GM12878 (cell line): ENCODE measurements at regions not wholly inside any gene's neighbourhood (a gene's known extent, or its start where the extent isn't known, plus 50 kb on each side); places are given as distances from the start of the nearest gene placed in this dataset.

Experiments used
- ATAC-seq: fragments of 200-7000 bp; cut with Tn5 transposase; 3 replicates; pipeline ENCODE4 v1.9.1; 2020; ENCODE audit warnings: mild to moderate bottlenecking, moderate library complexity
- BruUV-seq: library from RNA; stranded (reverse); fragments of 400-500 nt; replicated peaks from 2 replicates; lab custom pipeline; 2021; lab: Mats Ljungman, UMichigan
- CTCF ChIA-PET: fragments of 300-600 bp; sonication (Branson Sonifier 250); formaldehyde crosslinking; extraction: SDS; loops from one replicate; lab custom pipeline; 2021; ENCODE audit warnings: inconsistent platforms; lab: Yijun Ruan, JAX
- POLR2A ChIA-PET: fragments of 350-600 bp; formaldehyde crosslinking; extraction: SDS; loops from one replicate; lab custom pipeline; 2021; ENCODE audit warnings: inconsistent platforms; lab: Charles Lee
- RAD21 ChIA-PET: fragments of 300-600 bp; sonication (Branson Sonifier 250); formaldehyde crosslinking; loops from one replicate; lab custom pipeline; 2023; ENCODE audit warnings: antibody characterized with exemption; ENCODE audit not compliant: unreplicated experiment; lab: Charles Lee
- SMC1A ChIA-PET: fragments of 300-600 bp; sonication (Branson Sonifier 250); formaldehyde crosslinking; loops from one replicate; lab custom pipeline; 2023; ENCODE audit not compliant: unreplicated experiment, uncharacterized antibody; lab: Charles Lee
- DNase-seq: peaks from one replicate; pipeline ENCODE4 v3.0.0-alpha.2; 2011; ENCODE audit warnings: low read depth, low spot score
- FAIRE-seq: peaks from 3 replicates; lab custom pipeline; 2011; peaks lifted over from hg19 to GRCh38; lab: Jason Lieb, UNC
- H2AFZ ChIP-seq: 2 replicates; pipeline ENCODE4 v1.6.0; 2011; ENCODE audit warnings: low read depth, low read length, control low read depth; ENCODE audit not compliant: control insufficient read depth
- H3K27ac ChIP-seq: 2 replicates; pipeline ENCODE4 v1.5.1; 2011; ENCODE audit warnings: control low read depth; ENCODE audit not compliant: control insufficient read depth, insufficient read depth
- H3K27me3 ChIP-seq, 2 experiments: replicated peaks in 1 of 2; 2 replicates each; pipeline versions ENCODE4 v1.6.0 to v1.6.1; 2011; ENCODE audit warnings: low read length in 1 of 2; ENCODE audit not compliant: control insufficient read depth in 2 of 2, insufficient read depth in 2 of 2
- H3K36me3 ChIP-seq, 2 experiments: 2 replicates each; pipeline ENCODE4 v1.5.1; 2011; ENCODE audit warnings: low read length in 1 of 2; ENCODE audit not compliant: control insufficient read depth in 2 of 2, insufficient read depth in 2 of 2
- H3K4me1 ChIP-seq: 2 replicates; pipeline ENCODE4 v1.6.1; 2011; ENCODE audit warnings: mild to moderate bottlenecking, low read length, moderate library complexity, mixed read lengths; ENCODE audit not compliant: control insufficient read depth, insufficient read depth
- H3K4me2 ChIP-seq: 2 replicates; pipeline ENCODE4 v1.6.0; 2011; ENCODE audit warnings: control low read depth; ENCODE audit not compliant: control insufficient read depth, insufficient read depth
- H3K4me3 ChIP-seq: fragments of 200-600 bp; sonication (generic); 2 replicates; pipeline ENCODE4 v1.5.1; 2016
- H3K79me2 ChIP-seq: 2 replicates; pipeline ENCODE4 v1.6.0; 2011; ENCODE audit warnings: low read length; ENCODE audit not compliant: control insufficient read depth, insufficient read depth
- H3K9ac ChIP-seq: 2 replicates; pipeline ENCODE4 v1.8.0; 2011; ENCODE audit warnings: low read length, control low read depth, mixed read lengths; ENCODE audit not compliant: control insufficient read depth, insufficient read depth
- H3K9me3 ChIP-seq: replicated peaks from 3 replicates; pipeline ENCODE4 v1.5.1; 2011; ENCODE audit warnings: mild to moderate bottlenecking, low read length; ENCODE audit not compliant: control insufficient read depth, insufficient read depth
- H4K20me1 ChIP-seq: 2 replicates; pipeline ENCODE4 v1.6.0; 2011; ENCODE audit not compliant: control insufficient read depth, insufficient read depth
- CEBPB ChIP-seq, 2 experiments: fragments of 150-350 bp in 1 of 2; IDR thresholded peaks; 2 replicates each; pipeline ENCODE4 v1.6.1; 2012 to 2014; ENCODE audit warnings: low read depth in 2 of 2, low read length in 2 of 2, borderline replicate concordance in 1 of 2, inconsistent platforms in 1 of 2
- E4F1 ChIP-seq: fragments of 450-650 bp; IDR thresholded peaks from 2 replicates; pipeline ENCODE4 v1.6.1; 2018; ENCODE audit warnings: borderline replicate concordance, mild to moderate bottlenecking; ENCODE audit not compliant: partially characterized antibody
- IKZF1 ChIP-seq: fragments of 450-650 bp; conservative IDR thresholded peaks from 2 replicates; pipeline ENCODE4 v1.6.1; 2017; ENCODE audit warnings: antibody characterized with exemption, mild to moderate bottlenecking
- IKZF2 ChIP-seq, 2 experiments: fragments of 450-650 bp; IDR thresholded peaks; 2 replicates each; pipeline ENCODE4 v1.6.1; 2017; ENCODE audit warnings: mild to moderate bottlenecking in 2 of 2, moderate library complexity in 2 of 2
- IRF5 ChIP-seq: fragments of 450-650 bp; IDR thresholded peaks from 2 replicates; pipeline ENCODE4 v1.6.1; 2017; ENCODE audit warnings: borderline replicate concordance
- MLLT1 ChIP-seq: fragments of 450-650 bp; IDR thresholded peaks from 2 replicates; pipeline ENCODE4 v1.6.1; 2016; ENCODE audit warnings: mild to moderate bottlenecking
- NBN ChIP-seq: fragments of 450-650 bp; IDR thresholded peaks from 2 replicates; pipeline ENCODE4 v1.6.1; 2016
- RCOR1 ChIP-seq: conservative IDR thresholded peaks from 2 replicates; pipeline ENCODE4 v1.6.1; 2012; ENCODE audit warnings: low read depth, low read length, improper control_type of control experiment
- RELA ChIP-seq: fragments of 450-650 bp; IDR thresholded peaks from 2 replicates; pipeline ENCODE4 v1.8.0; 2014; ENCODE audit warnings: borderline replicate concordance; ENCODE audit not compliant: partially characterized antibody
- SMAD5 ChIP-seq: IDR thresholded peaks from 2 replicates; pipeline ENCODE4 v1.6.1; 2016; ENCODE audit warnings: antibody characterized with exemption, low read depth
- STAT1 ChIP-seq: fragments of 450-650 bp; conservative IDR thresholded peaks from 2 replicates; pipeline ENCODE4 v1.6.1; 2014; ENCODE audit warnings: antibody characterized with exemption, mild to moderate bottlenecking
- STAT3 ChIP-seq: IDR thresholded peaks from 2 replicates; pipeline ENCODE4 v1.6.1; 2011; ENCODE audit warnings: low read depth, low read length, improper control_type of control experiment
- SUZ12 ChIP-seq: fragments of 200-600 bp; sonication (generic); IDR thresholded peaks from one replicate; pipeline ENCODE4 v1.6.1; 2018; ENCODE audit warnings: antibody characterized with exemption, mild to moderate bottlenecking; ENCODE audit not compliant: unreplicated experiment
- TARDBP ChIP-seq: IDR thresholded peaks from 2 replicates; pipeline ENCODE4 v1.6.1; 2016; ENCODE audit warnings: borderline replicate concordance
- TBL1XR1 ChIP-seq: IDR thresholded peaks from 2 replicates; pipeline ENCODE4 v1.6.1; 2012; ENCODE audit warnings: low read depth, low read length, improper control_type of control experiment
- TCF3 ChIP-seq: IDR thresholded peaks from 2 replicates; pipeline ENCODE4 v1.6.1; 2012; ENCODE audit warnings: low read depth, mild to moderate bottlenecking, low read length, borderline replicate concordance; ENCODE audit not compliant: insufficient read depth
- WGBS: methylation state at CpG from one replicate; pipeline ENCODE4 v1.1.6; 2016; ENCODE audit warnings: low lambda C conversion rate; ENCODE audit not compliant: insufficient replicate concordance, insufficient coverage; ENCODE audit errors: missing lambda C conversion rate; 5-methylcytosine and 5-hydroxymethylcytosine counted together
- in situ Hi-C: fragments of 300-500 bp; cut with MboI; formaldehyde crosslinking; loops from 9 replicates; pipeline ENCODE4 v1.14.3; 2018; ENCODE audit warnings: mixed read lengths
- intact Hi-C: fragments of 100-400 bp; cut with micrococcal nuclease; formaldehyde crosslinking; loops from one replicate; pipeline ENCODE4 v1.14.2; 2022; ENCODE audit not compliant: unreplicated experiment

GRCh38 chr5:33079548-33079947 is 361.2 kb upstream of the TARS1 start (continued):
- TF ChIP-seq RELA: no peak

- SMC1A ChIA-PET: no interaction called here
- no peak for FAIRE-seq
- H3K79me2 ChIP-seq: no peaks in the 10 kb centered on the region
- no peaks in the 10 kb centered on the region for H3K36me3 ChIP-seq
- intact Hi-C loops: no loop called here
- no peaks in the 10 kb centered on the region for H3K27me3 ChIP-seq
- in situ Hi-C loops: no loop called here
- no peak overlapping the region for H3K9ac ChIP-seq
- TF ChIP-seq IRF5: no peak
- TF ChIP-seq CEBPB (IDR thresholded peaks at IDR 0.05; ENCODE audit: borderline replicate concordance in 1 of 2, low read depth in 2 of 2, low read length in 2 of 2): no peak
- no peak for TF ChIP-seq TBL1XR1
- no peak for TF ChIP-seq SMAD5
- no peak for TF ChIP-seq NBN
- no peak for TF ChIP-seq STAT1
- no peak for TF ChIP-seq SUZ12
- no peak for TF ChIP-seq IKZF1
- TF ChIP-seq IKZF2 (IDR thresholded peaks at IDR 0.05): no peak
- TF ChIP-seq RCOR1: no peak
- no peak for TF ChIP-seq TCF3
- TF ChIP-seq STAT3: no peak
- TF ChIP-seq TARDBP: no peak
- TF ChIP-seq MLLT1: no peak
- TF ChIP-seq E4F1: no peak
- TF ChIP-seq, all 136 proteins: peak for 0
- no peak for ATAC-seq
- H3K4me1 ChIP-seq: no peaks in the 10 kb centered on the region
- H3K4me2 ChIP-seq: no peak overlapping the region
- H2AFZ ChIP-seq: no peak overlapping the region
- DNase-seq: no peak
- WGBS: 9% methylated on average over 4 of the region's 4 CpGs
- ChIA-PET CTCF (no interaction called here), POLR2A (no interaction called here), RAD21 (no interaction called here)
- H3K27ac ChIP-seq: no peak overlapping the region
- H3K9me3 ChIP-seq: no peaks in the 10 kb centered on the region
- H4K20me1 ChIP-seq: no peaks in the 10 kb centered on the region
- no peak overlapping the region for H3K4me3 ChIP-seq
- BruUV-seq: no TSS peak
These were observed 360.5 kb upstream of the TARS1 start for GRCh38 chr5:33080287-33080686.
